Neural progenitor cell (in vitro differentiated cells): ENCODE measurements at regions not wholly inside any gene's neighbourhood (a gene's known extent, or its start where the extent isn't known, plus 50 kb on each side); places are given as distances from the start of the nearest gene placed in this dataset.

Source experiments
- DNase-seq: peaks from one replicate; pipeline ENCODE4 v3.0.0-alpha.2; 2016; ENCODE audit warnings: low spot score
- H2AFZ ChIP-seq: fragments of 200-600 bp; sonication (generic); replicated peaks from 2 replicates; pipeline ENCODE4 v1.6.1; 2016; ENCODE audit warnings: antibody characterized with exemption
- H3F3A ChIP-seq: fragments of 200-600 bp; sonication (generic); 2 replicates; pipeline ENCODE4 v1.6.1; 2016; ENCODE audit warnings: antibody characterized with exemption, low read depth
- H3K27ac ChIP-seq: fragments of 200-600 bp; sonication (generic); 2 replicates; pipeline ENCODE4 v1.5.1; 2016; ENCODE audit warnings: mild to moderate bottlenecking
- H3K27me3 ChIP-seq: fragments of 200-600 bp; sonication (generic); 2 replicates; pipeline ENCODE4 v1.6.1; 2016; ENCODE audit warnings: mild to moderate bottlenecking, moderate library complexity
- H3K36me3 ChIP-seq: fragments of 200-600 bp; sonication (generic); 2 replicates; pipeline ENCODE4 v1.5.1; 2016
- H3K4me1 ChIP-seq: fragments of 200-600 bp; sonication (generic); 2 replicates; pipeline ENCODE4 v1.6.1; 2016; ENCODE audit warnings: mixed run types
- H3K4me2 ChIP-seq: fragments of 200-600 bp; sonication (generic); 2 replicates; pipeline ENCODE4 v1.6.1; 2016
- H3K4me3 ChIP-seq: fragments of 200-600 bp; sonication (generic); 2 replicates; pipeline ENCODE4 v1.5.1; 2016
- H3K79me2 ChIP-seq: fragments of 200-600 bp; sonication (generic); 2 replicates; pipeline ENCODE4 v1.6.1; 2016; ENCODE audit warnings: low read depth
- H3K9ac ChIP-seq: fragments of 200-600 bp; sonication (generic); 2 replicates; pipeline ENCODE4 v1.6.1; 2016
- H3K9me3 ChIP-seq: fragments of 200-600 bp; sonication (generic); 2 replicates; pipeline ENCODE4 v1.5.1; 2016; ENCODE audit warnings: low read depth
- H4K20me1 ChIP-seq: fragments of 200-600 bp; sonication (generic); 2 replicates; pipeline ENCODE4 v1.6.1; 2016; ENCODE audit warnings: low read depth
- H3K27ac Mint-ChIP-seq: 3 replicates; pipeline ENCODE4 v1.8.0; 2021; ENCODE audit warnings: mixed read lengths
- H3K27me3 Mint-ChIP-seq: 2 replicates; pipeline ENCODE4 v1.8.0; 2022; ENCODE audit warnings: low read depth, mild to moderate bottlenecking, inconsistent platforms, moderate library complexity, mixed read lengths; ENCODE audit not compliant: insufficient read depth
- H3K36me3 Mint-ChIP-seq: 3 replicates; pipeline ENCODE4 v1.8.0; 2021; ENCODE audit warnings: mixed read lengths
- H3K4me1 Mint-ChIP-seq: 3 replicates; pipeline ENCODE4 v1.8.0; 2021; ENCODE audit warnings: mixed read lengths
- H3K4me3 Mint-ChIP-seq: 3 replicates; pipeline ENCODE4 v1.8.0; 2021; ENCODE audit warnings: mild to moderate bottlenecking, moderate library complexity, mixed read lengths
- H3K9me3 Mint-ChIP-seq: 3 replicates; pipeline ENCODE4 v1.8.0; 2020; ENCODE audit warnings: mixed read lengths
- EZH2 ChIP-seq: fragments of 200-600 bp; sonication (generic); IDR thresholded peaks from 2 replicates; pipeline ENCODE4 v1.6.1; 2017; ENCODE audit warnings: antibody characterized with exemption, mild to moderate bottlenecking, moderate library complexity
- EZH2phosphoT487 ChIP-seq: fragments of 200-600 bp; sonication (generic); IDR thresholded peaks from 2 replicates; pipeline ENCODE4 v1.6.1; 2017; ENCODE audit warnings: antibody characterized with exemption
- TF ChIP-seq, protein P1 (sequence below): fragments of 200-600 bp; sonication (generic); IDR thresholded peaks from 2 replicates; pipeline ENCODE4 v1.5.1; 2017; ENCODE audit warnings: antibody characterized with exemption, mild to moderate bottlenecking

GRCh38 chr16:59148769-59149155, 414.6 kb upstream of the GOT2 start:
- peaks cover 3% of the 10 kb centered on the region for H3K4me1 Mint-ChIP-seq
- Histone ChIP-seq H4K20me1 (no peaks in the 10 kb centered on the region), H3K4me2 (no peak overlapping the region), H3K27ac (no peak overlapping the region), H3K27me3 (no peaks in the 10 kb centered on the region), H3K4me3 (no peak overlapping the region), H3K79me2 (no peaks in the 10 kb centered on the region), H2AFZ (no peak overlapping the region), H3K4me1 (peaks cover 3% of the 10 kb centered on the region), H3K9me3 (no peaks in the 10 kb centered on the region), H3F3A (no peaks in the 10 kb centered on the region), H3K36me3 (no peaks in the 10 kb centered on the region), H3K9ac (no peak overlapping the region)
- no peaks in the 10 kb centered on the region for H3K36me3 Mint-ChIP-seq
- H3K27me3 Mint-ChIP-seq, result peaks cover 3% of the 10 kb centered on the region
- H3K27ac Mint-ChIP-seq, result no peak overlapping the region
- DNase-seq, result no peak
- H3K9me3 Mint-ChIP-seq, result no peaks in the 10 kb centered on the region
- TF ChIP-seq, protein P1, sequence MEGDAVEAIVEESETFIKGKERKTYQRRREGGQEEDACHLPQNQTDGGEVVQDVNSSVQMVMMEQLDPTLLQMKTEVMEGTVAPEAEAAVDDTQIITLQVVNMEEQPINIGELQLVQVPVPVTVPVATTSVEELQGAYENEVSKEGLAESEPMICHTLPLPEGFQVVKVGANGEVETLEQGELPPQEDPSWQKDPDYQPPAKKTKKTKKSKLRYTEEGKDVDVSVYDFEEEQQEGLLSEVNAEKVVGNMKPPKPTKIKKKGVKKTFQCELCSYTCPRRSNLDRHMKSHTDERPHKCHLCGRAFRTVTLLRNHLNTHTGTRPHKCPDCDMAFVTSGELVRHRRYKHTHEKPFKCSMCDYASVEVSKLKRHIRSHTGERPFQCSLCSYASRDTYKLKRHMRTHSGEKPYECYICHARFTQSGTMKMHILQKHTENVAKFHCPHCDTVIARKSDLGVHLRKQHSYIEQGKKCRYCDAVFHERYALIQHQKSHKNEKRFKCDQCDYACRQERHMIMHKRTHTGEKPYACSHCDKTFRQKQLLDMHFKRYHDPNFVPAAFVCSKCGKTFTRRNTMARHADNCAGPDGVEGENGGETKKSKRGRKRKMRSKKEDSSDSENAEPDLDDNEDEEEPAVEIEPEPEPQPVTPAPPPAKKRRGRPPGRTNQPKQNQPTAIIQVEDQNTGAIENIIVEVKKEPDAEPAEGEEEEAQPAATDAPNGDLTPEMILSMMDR, result no peak
- TF ChIP-seq EZH2phosphoT487 (no peak), EZH2 (no peak)
- H3K4me3 Mint-ChIP-seq, result no peak overlapping the region

- no peak overlapping the region for H3K9ac ChIP-seq
- H3K4me2 ChIP-seq, result no peak overlapping the region
- Mint-ChIP-seq H3K27ac (no peak overlapping the region), H3K4me3 (no peak overlapping the region), H3K9me3 (no peaks in the 10 kb centered on the region), H3K27me3 (peaks cover 3% of the 10 kb centered on the region), H3K36me3 (no peaks in the 10 kb centered on the region), H3K4me1 (peaks cover 3% of the 10 kb centered on the region)
- no peaks in the 10 kb centered on the region for H3K9me3 ChIP-seq
- no peaks in the 10 kb centered on the region for H3K27me3 ChIP-seq
- no peak overlapping the region for H3K27ac ChIP-seq
- no peak overlapping the region for H3K4me3 ChIP-seq
- TF ChIP-seq EZH2phosphoT487 (no peak), EZH2 (no peak)
- TF ChIP-seq, protein P1, result no peak
- H2AFZ ChIP-seq, result no peak overlapping the region
- H3K4me1 ChIP-seq, result peaks cover 3% of the 10 kb centered on the region
- no peak for DNase-seq
- no peaks in the 10 kb centered on the region for H3K79me2 ChIP-seq
- H3K36me3 ChIP-seq, result no peaks in the 10 kb centered on the region
- H4K20me1 ChIP-seq, result no peaks in the 10 kb centered on the region
- no peaks in the 10 kb centered on the region for H3F3A ChIP-seq
These were observed 414.1 kb upstream of the GOT2 start for GRCh38 chr16:59148056-59148768.

DNA sequence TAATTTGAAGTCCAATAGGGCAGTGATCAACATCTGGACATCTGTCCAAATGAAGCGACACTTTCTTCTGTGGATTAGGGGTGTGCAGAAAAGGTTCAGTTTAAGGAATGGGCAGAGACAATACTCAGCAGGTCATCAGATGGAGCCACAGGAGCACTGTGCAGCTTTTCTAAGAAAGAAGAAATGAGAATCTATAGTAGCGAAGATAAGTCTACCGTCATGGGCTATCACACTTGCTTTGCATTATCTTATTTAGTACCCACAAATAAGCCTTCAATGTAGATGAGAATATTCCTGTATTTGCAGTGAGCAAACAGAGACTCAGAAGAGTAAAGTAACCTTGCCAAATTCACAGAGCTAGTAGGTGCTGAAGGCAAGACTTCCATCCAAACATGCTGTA, 412.0 kb upstream of the GOT2 start:
- Mint-ChIP-seq H3K4me1 (peaks cover 3% of the 10 kb centered on the region), H3K9me3 (no peaks in the 10 kb centered on the region), H3K4me3 (no peak overlapping the region), H3K36me3 (no peaks in the 10 kb centered on the region), H3K27me3 (peaks cover 3% of the 10 kb centered on the region), H3K27ac (no peak overlapping the region)
- Histone ChIP-seq H2AFZ (no peak overlapping the region), H4K20me1 (no peaks in the 10 kb centered on the region), H3K4me3 (no peak overlapping the region), H3K9me3 (no peaks in the 10 kb centered on the region), H3K27ac (no peak overlapping the region), H3K79me2 (no peaks in the 10 kb centered on the region), H3K4me2 (no peak overlapping the region), H3K36me3 (no peaks in the 10 kb centered on the region), H3K27me3 (no peaks in the 10 kb centered on the region), H3F3A (no peaks in the 10 kb centered on the region), H3K9ac (no peak overlapping the region), H3K4me1 (peaks cover 3% of the 10 kb centered on the region)
- no peak for DNase-seq
- TF ChIP-seq EZH2phosphoT487 (no peak), EZH2 (no peak)
- TF ChIP-seq, protein P1, result no peak
